Stomach smooth muscle (tissue), 2 donors: ENCODE measurements at regions not wholly inside any gene's neighbourhood (a gene's known extent, or its start where the extent isn't known, plus 50 kb on each side); places are given as distances from the start of the nearest gene placed in this dataset.

Source experiments
- H3K27ac ChIP-seq: one replicate; pipeline ENCODE4 v1.7.0; 2013; ENCODE audit warnings: mild to moderate bottlenecking, low read length, inconsistent platforms
- H3K27me3 ChIP-seq, 2 donors: one replicate each; pipeline ENCODE4 v1.7.0; 2013; ENCODE audit warnings: low read length in 2 of 2; ENCODE audit not compliant: insufficient read depth in 2 of 2, control insufficient read depth in 1 of 2
- H3K36me3 ChIP-seq, 2 donors: one replicate each; pipeline ENCODE4 v1.7.0; 2013; ENCODE audit warnings: low read length in 2 of 2; ENCODE audit not compliant: control insufficient read depth in 2 of 2, insufficient read depth in 2 of 2
- H3K4me1 ChIP-seq: one replicate; pipeline ENCODE4 v1.7.0; 2013; ENCODE audit warnings: low read length; ENCODE audit not compliant: control insufficient read depth, insufficient read depth
- H3K4me3 ChIP-seq, 2 donors: one replicate each; pipeline ENCODE4 v1.7.0; 2013; ENCODE audit warnings: low read length in 2 of 2
- H3K9ac ChIP-seq, 2 donors: one replicate each; pipeline ENCODE4 v1.7.0; 2013; ENCODE audit warnings: low read length in 2 of 2, mild to moderate bottlenecking in 1 of 2
- H3K9me3 ChIP-seq, 2 donors: one replicate each; pipeline ENCODE4 v1.7.0; 2013; ENCODE audit warnings: low read length in 2 of 2; ENCODE audit not compliant: control insufficient read depth in 2 of 2
- donor health status: healthy.
- donor health status: Pancreatic carcinoma.

GRCh38 chr13:64855506-64855905 lies 2374.6 kb downstream of the PCDH9 start:
- Histone ChIP-seq H3K4me1 (no peaks in the 10 kb centered on the region), H3K9ac (no peak overlapping the region), H3K9me3 (no peaks in the 10 kb centered on the region), H3K4me3 (no peak overlapping the region), H3K27ac (no peak overlapping the region), H3K27me3 (no peaks in the 10 kb centered on the region), H3K36me3 (no peaks in the 10 kb centered on the region)

- H3K27ac ChIP-seq = no peak overlapping the region
- no peaks in the 10 kb centered on the region for H3K4me1 ChIP-seq
- no peaks in the 10 kb centered on the region for H3K36me3 ChIP-seq
- H3K9me3 ChIP-seq = no peaks in the 10 kb centered on the region
- H3K9ac ChIP-seq = no peak overlapping the region
- no peak overlapping the region for H3K4me3 ChIP-seq
- no peaks in the 10 kb centered on the region for H3K27me3 ChIP-seq
Measured at GRCh38 chr13:64850017-64850416, 2380.1 kb downstream of the PCDH9 start.

- Histone ChIP-seq H3K9me3 (no peaks in the 10 kb centered on the region), H3K27me3 (no peaks in the 10 kb centered on the region), H3K27ac (no peak overlapping the region), H3K9ac (no peak overlapping the region), H3K4me3 (no peak overlapping the region), H3K4me1 (no peaks in the 10 kb centered on the region), H3K36me3 (no peaks in the 10 kb centered on the region)
Measured at GRCh38 chr13:64849196-64849595, 2380.9 kb downstream of the PCDH9 start.

GRCh38 chr13:64847767-64848166 lies 2382.4 kb downstream of the PCDH9 start:
- Histone ChIP-seq H3K4me1 (no peaks in the 10 kb centered on the region), H3K27me3 (no peaks in the 10 kb centered on the region), H3K9me3 (no peaks in the 10 kb centered on the region), H3K9ac (no peak overlapping the region), H3K4me3 (no peak overlapping the region), H3K36me3 (no peaks in the 10 kb centered on the region), H3K27ac (no peak overlapping the region)

GRCh38 chr13:64845110-64845509 lies 2385.0 kb downstream of the PCDH9 start:
- no peak overlapping the region for H3K9ac ChIP-seq
- H3K36me3 ChIP-seq = no peaks in the 10 kb centered on the region
- no peaks in the 10 kb centered on the region for H3K27me3 ChIP-seq
- H3K4me1 ChIP-seq = no peaks in the 10 kb centered on the region
- H3K9me3 ChIP-seq = no peaks in the 10 kb centered on the region
- no peak overlapping the region for H3K4me3 ChIP-seq
- H3K27ac ChIP-seq = no peak overlapping the region

GRCh38 chr13:64819081-64819480 lies 2411.1 kb downstream of the PCDH9 start:
- no peaks in the 10 kb centered on the region for H3K4me1 ChIP-seq
- no peak overlapping the region for H3K4me3 ChIP-seq
- H3K27ac ChIP-seq = no peak overlapping the region
- no peaks in the 10 kb centered on the region for H3K27me3 ChIP-seq
- no peaks in the 10 kb centered on the region for H3K36me3 ChIP-seq
- H3K9me3 ChIP-seq = no peaks in the 10 kb centered on the region
- H3K9ac ChIP-seq = no peak overlapping the region

GRCh38 chr13:64817691-64818090 lies 2412.4 kb downstream of the PCDH9 start:
- Histone ChIP-seq H3K27me3 (no peaks in the 10 kb centered on the region), H3K9ac (no peak overlapping the region), H3K36me3 (no peaks in the 10 kb centered on the region), H3K9me3 (no peaks in the 10 kb centered on the region), H3K4me3 (no peak overlapping the region), H3K27ac (no peak overlapping the region), H3K4me1 (no peaks in the 10 kb centered on the region)

- no peaks in the 10 kb centered on the region for H3K4me1 ChIP-seq
- H3K9me3 ChIP-seq = no peaks in the 10 kb centered on the region
- no peak overlapping the region for H3K27ac ChIP-seq
- H3K27me3 ChIP-seq = no peaks in the 10 kb centered on the region
- H3K36me3 ChIP-seq = no peaks in the 10 kb centered on the region
- H3K9ac ChIP-seq = no peak overlapping the region
- no peak overlapping the region for H3K4me3 ChIP-seq
Measured at GRCh38 chr13:64810750-64811149, 2419.4 kb downstream of the PCDH9 start.

- Histone ChIP-seq H3K27ac (no peak overlapping the region), H3K9ac (no peak overlapping the region), H3K4me3 (no peak overlapping the region), H3K27me3 (no peaks in the 10 kb centered on the region), H3K36me3 (no peaks in the 10 kb centered on the region), H3K4me1 (no peaks in the 10 kb centered on the region), H3K9me3 (no peaks in the 10 kb centered on the region)
Measured at GRCh38 chr13:64808704-64809103, 2421.4 kb downstream of the PCDH9 start.

- H3K9me3 ChIP-seq = no peaks in the 10 kb centered on the region
- H3K4me3 ChIP-seq = no peak overlapping the region
- no peak overlapping the region for H3K27ac ChIP-seq
- H3K4me1 ChIP-seq = no peaks in the 10 kb centered on the region
- no peak overlapping the region for H3K9ac ChIP-seq
- H3K36me3 ChIP-seq = no peaks in the 10 kb centered on the region
- no peaks in the 10 kb centered on the region for H3K27me3 ChIP-seq
Measured at GRCh38 chr13:64801768-64802167, 2428.4 kb downstream of the PCDH9 start.

- Histone ChIP-seq H3K4me1 (no peaks in the 10 kb centered on the region), H3K36me3 (no peaks in the 10 kb centered on the region), H3K9ac (no peak overlapping the region), H3K27me3 (no peaks in the 10 kb centered on the region), H3K27ac (no peak overlapping the region), H3K9me3 (no peaks in the 10 kb centered on the region), H3K4me3 (no peak overlapping the region)
Measured at GRCh38 chr13:64798422-64798821, 2431.7 kb downstream of the PCDH9 start.

GRCh38 chr13:64793592-64793991 lies 2436.5 kb downstream of the PCDH9 start:
- no peaks in the 10 kb centered on the region for H3K36me3 ChIP-seq
- no peaks in the 10 kb centered on the region for H3K4me1 ChIP-seq
- no peak overlapping the region for H3K9ac ChIP-seq
- H3K27me3 ChIP-seq = no peaks in the 10 kb centered on the region
- no peaks in the 10 kb centered on the region for H3K9me3 ChIP-seq
- H3K27ac ChIP-seq = no peak overlapping the region
- no peak overlapping the region for H3K4me3 ChIP-seq
